BJ (cell line): ENCODE measurements at regions not wholly inside any gene's neighbourhood (a gene's known extent, or its start where the extent isn't known, plus 50 kb on each side); places are given as distances from the start of the nearest gene placed in this dataset.

Source experiments
- CTCF ChIA-PET: fragments of 350-600 bp; formaldehyde crosslinking; extraction: SDS; loops from one replicate; lab custom pipeline; 2021; ENCODE audit warnings: antibody characterized with exemption, inconsistent platforms; lab: Yijun Ruan, JAX
- POLR2A ChIA-PET: fragments of 300-600 bp; sonication (Branson Sonifier 250); formaldehyde crosslinking; extraction: SDS; loops from one replicate; lab custom pipeline; 2021; ENCODE audit warnings: antibody characterized with exemption; lab: Charles Lee
- DNase-seq: peaks from one replicate; pipeline ENCODE4 v3.0.0-alpha.2; 2011; ENCODE audit warnings: low read depth
- H3K27me3 ChIP-seq: 2 replicates; pipeline ENCODE4 v1.6.0; 2011; ENCODE audit warnings: low read length; ENCODE audit not compliant: control insufficient read depth, insufficient read depth
- H3K36me3 ChIP-seq: 2 replicates; pipeline ENCODE4 v1.5.1; 2011; ENCODE audit warnings: low read length; ENCODE audit not compliant: control insufficient read depth, insufficient read depth
- H3K4me3 ChIP-seq: 2 replicates; pipeline ENCODE4 v1.5.1; 2011; ENCODE audit warnings: low read depth, mild to moderate bottlenecking, control low read depth, low read length
- TF ChIP-seq, protein P1 (sequence below): IDR thresholded peaks from 2 replicates; pipeline ENCODE4 v1.5.1; 2011; ENCODE audit warnings: low read depth, mild to moderate bottlenecking, control low read depth, inconsistent platforms, low read length, moderate library complexity; ENCODE audit not compliant: insufficient read depth

DNA sequence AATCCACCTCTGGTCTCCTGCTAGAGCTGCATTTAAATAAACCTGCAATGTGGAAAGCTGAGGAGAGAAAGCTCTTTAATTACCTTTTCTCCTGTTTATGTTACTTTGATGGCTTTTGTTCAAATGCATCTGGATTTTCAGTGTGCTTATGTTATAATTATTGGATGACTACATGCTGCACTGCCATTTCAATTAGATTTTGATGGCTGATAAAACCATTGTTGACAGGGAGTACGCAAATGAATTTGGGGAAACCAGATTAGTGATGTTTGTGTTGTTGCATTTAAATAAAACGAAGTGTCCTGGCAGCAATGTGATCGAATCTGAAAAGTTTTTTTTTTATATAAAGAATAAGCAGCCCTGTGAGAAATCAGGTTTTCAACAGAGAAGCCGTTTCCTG, 799.8 kb downstream of the DIAPH3 start:
- ChIA-PET POLR2A (no interaction called here), CTCF (no interaction called here)
- TF ChIP-seq, protein P1, sequence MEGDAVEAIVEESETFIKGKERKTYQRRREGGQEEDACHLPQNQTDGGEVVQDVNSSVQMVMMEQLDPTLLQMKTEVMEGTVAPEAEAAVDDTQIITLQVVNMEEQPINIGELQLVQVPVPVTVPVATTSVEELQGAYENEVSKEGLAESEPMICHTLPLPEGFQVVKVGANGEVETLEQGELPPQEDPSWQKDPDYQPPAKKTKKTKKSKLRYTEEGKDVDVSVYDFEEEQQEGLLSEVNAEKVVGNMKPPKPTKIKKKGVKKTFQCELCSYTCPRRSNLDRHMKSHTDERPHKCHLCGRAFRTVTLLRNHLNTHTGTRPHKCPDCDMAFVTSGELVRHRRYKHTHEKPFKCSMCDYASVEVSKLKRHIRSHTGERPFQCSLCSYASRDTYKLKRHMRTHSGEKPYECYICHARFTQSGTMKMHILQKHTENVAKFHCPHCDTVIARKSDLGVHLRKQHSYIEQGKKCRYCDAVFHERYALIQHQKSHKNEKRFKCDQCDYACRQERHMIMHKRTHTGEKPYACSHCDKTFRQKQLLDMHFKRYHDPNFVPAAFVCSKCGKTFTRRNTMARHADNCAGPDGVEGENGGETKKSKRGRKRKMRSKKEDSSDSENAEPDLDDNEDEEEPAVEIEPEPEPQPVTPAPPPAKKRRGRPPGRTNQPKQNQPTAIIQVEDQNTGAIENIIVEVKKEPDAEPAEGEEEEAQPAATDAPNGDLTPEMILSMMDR, result no peak
- Histone ChIP-seq H3K36me3 (no peaks in the 10 kb centered on the region), H3K27me3 (peaks cover 5% of the 10 kb centered on the region; the same call in 1 of the 2 replicates), H3K4me3 (no peak overlapping the region)
- no peak for DNase-seq

DNA sequence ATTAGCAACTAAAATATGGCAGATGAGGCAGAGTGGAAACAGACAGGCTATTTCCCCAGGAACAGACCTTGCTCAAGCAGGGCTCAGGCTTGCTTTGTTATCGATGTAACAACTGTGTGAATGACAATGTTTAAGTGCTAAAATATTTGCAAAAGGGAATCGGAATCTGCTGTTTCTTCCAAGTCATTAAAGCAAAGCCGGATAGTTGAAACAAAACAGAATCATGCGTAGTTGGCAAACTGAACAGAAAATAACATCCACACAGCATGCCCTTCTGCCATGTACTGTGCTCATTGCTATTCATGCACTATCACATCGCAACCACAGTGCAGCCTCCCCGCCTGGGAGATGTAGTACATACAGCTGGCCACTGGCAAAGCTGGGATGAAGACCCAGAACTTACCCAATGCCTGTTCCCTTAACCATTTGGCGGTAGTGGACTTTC, 799.1 kb downstream of the DIAPH3 start:
- no peak overlapping the region for H3K4me3 ChIP-seq
- TF ChIP-seq, protein P1, result no peak
- CTCF ChIA-PET, result no interaction called here

DNA sequence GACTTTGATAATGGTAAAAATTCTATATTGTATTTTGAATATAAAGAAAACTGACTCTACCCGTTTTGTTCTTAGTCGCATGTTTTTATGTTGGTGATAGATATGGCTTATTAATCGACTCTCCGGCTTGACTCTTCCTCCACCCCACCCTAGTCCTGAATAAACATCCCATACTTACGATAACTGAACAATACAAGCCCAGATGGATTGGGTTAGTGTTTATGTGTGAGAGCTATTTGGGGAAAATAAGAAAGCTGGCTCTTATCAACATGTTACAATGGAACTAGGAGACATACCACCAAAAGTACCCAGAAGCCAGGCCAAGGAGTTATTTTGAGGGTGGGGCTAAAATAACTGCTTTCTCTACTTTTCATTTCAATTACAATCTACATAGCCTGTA, 796.3 kb downstream of the DIAPH3 start:
- TF ChIP-seq, protein P1, result no peak
- ChIA-PET POLR2A (interaction anchor here (0.6 kb wide), 1 partner anchor 91 kb away, joined by 3 read pairs; no protein-coding TSS in a partner anchor), CTCF (interaction anchor here (0.5 to 0.6 kb wide), 2 partner anchors 12 to 292 kb away, joined by 3 read pairs; no protein-coding TSS in a partner anchor)
- H3K4me3 ChIP-seq, result no peak overlapping the region
- no peak for DNase-seq
- no peaks in the 10 kb centered on the region for H3K36me3 ChIP-seq
- H3K27me3 ChIP-seq, result peaks cover 5% of the 10 kb centered on the region; the same call in 1 of the 2 replicates

More for the DNA sequence above, 799.1 kb downstream of the DIAPH3 start:
- Histone ChIP-seq H3K36me3 (no peaks in the 10 kb centered on the region), H3K27me3 (peaks cover 5% of the 10 kb centered on the region; the same call in 1 of the 2 replicates)
- DNase-seq, result no peak
- POLR2A ChIA-PET, result no interaction called here

- Histone ChIP-seq H3K36me3 (no peaks in the 10 kb centered on the region), H3K27me3 (peaks cover 5% of the 10 kb centered on the region; the same call in 1 of the 2 replicates), H3K4me3 (no peak overlapping the region)
- TF ChIP-seq, protein P1, result no peak
- ChIA-PET CTCF (interaction anchor here (0.5 to 0.6 kb wide), 2 partner anchors 11 to 292 kb away, joined by 3 read pairs; no protein-coding TSS in a partner anchor), POLR2A (no interaction called here)
- DNase-seq, result no peak
Measured at GRCh38 chr13:59367904-59368303, 795.8 kb downstream of the DIAPH3 start.

- peaks cover 5% of the 10 kb centered on the region; the same call in 1 of the 2 replicates for H3K27me3 ChIP-seq
- H3K36me3 ChIP-seq, result no peaks in the 10 kb centered on the region
- TF ChIP-seq, protein P1, result no peak
- H3K4me3 ChIP-seq, result no peak overlapping the region
- POLR2A ChIA-PET, result no interaction called here
- CTCF ChIA-PET, result no interaction called here
- no peak for DNase-seq
Measured at GRCh38 chr13:59368693-59369092, 795.0 kb downstream of the DIAPH3 start.
